GM12875 (cell line): ENCODE measurements at regions not wholly inside any gene's neighbourhood (a gene's known extent, or its start where the extent isn't known, plus 50 kb on each side); places are given as distances from the start of the nearest gene placed in this dataset.
"Not testable (repeated sequence)": the region's sequence is repeated elsewhere in the genome, so short reads cannot be mapped to it uniquely, and the experiment has no call there.

Source experiments
- H3K4me3 ChIP-seq: one replicate; pipeline ENCODE4 v1.5.1; 2011; ENCODE audit warnings: low read depth, low read length, control low read depth
- CTCF ChIP-seq: IDR thresholded peaks from 2 replicates; pipeline ENCODE4 v1.5.1; 2011; ENCODE audit warnings: low read depth, mild to moderate bottlenecking, control low read depth, inconsistent platforms, low read length, moderate library complexity, borderline replicate concordance; ENCODE audit not compliant: insufficient read depth

- no peak for TF ChIP-seq CTCF
- H3K4me3 ChIP-seq: no peak overlapping the region
Measured at GRCh38 chr1:166691476-166691875, 147.8 kb upstream of the POGK start.

- TF ChIP-seq CTCF: no peak
- H3K4me3 ChIP-seq: no peak overlapping the region
Measured at GRCh38 chr1:166692346-166692745, 146.9 kb upstream of the POGK start.

GRCh38 chr1:166693158-166693557, 146.1 kb upstream of the POGK start:
- no peak for TF ChIP-seq CTCF
- no peak overlapping the region for H3K4me3 ChIP-seq

GRCh38 chr1:166693673-166694297, 145.5 kb upstream of the POGK start:
- no peak overlapping the region for H3K4me3 ChIP-seq
- TF ChIP-seq CTCF: no peak

GRCh38 chr1:166695115-166695514, 144.2 kb upstream of the POGK start:
- TF ChIP-seq CTCF: no peak
- no peak overlapping the region for H3K4me3 ChIP-seq

GRCh38 chr1:166695834-166696233, 143.4 kb upstream of the POGK start:
- H3K4me3 ChIP-seq: not testable (repeated sequence)

GRCh38 chr1:166698771-166699170, 140.5 kb upstream of the POGK start:
- H3K4me3 ChIP-seq: no peak overlapping the region
- TF ChIP-seq CTCF: no peak

GRCh38 chr1:166699613-166700012, 139.7 kb upstream of the POGK start:
- H3K4me3 ChIP-seq: no peak overlapping the region
- no peak for TF ChIP-seq CTCF
